Breast epithelium (tissue), 3 donors: ENCODE measurements at regions not wholly inside any gene's neighbourhood (a gene's known extent, or its start where the extent isn't known, plus 50 kb on each side); places are given as distances from the start of the nearest gene placed in this dataset.

ENCODE experiments used
- POLR2A ChIP-seq: fragments of 450-650 bp; IDR thresholded peaks from one replicate; pipeline ENCODE4 v1.6.1; 2016; ENCODE audit warnings: antibody characterized with exemption, mild to moderate bottlenecking, moderate library complexity
- TF ChIP-seq, protein P1 (sequence below), 3 donors: fragments of 450-650 bp; IDR thresholded peaks; one replicate each; pipeline ENCODE4 v1.5.1; 2016 to 2017; ENCODE audit warnings: antibody characterized with exemption in 3 of 3, mild to moderate bottlenecking in 3 of 3, moderate library complexity in 3 of 3

DNA sequence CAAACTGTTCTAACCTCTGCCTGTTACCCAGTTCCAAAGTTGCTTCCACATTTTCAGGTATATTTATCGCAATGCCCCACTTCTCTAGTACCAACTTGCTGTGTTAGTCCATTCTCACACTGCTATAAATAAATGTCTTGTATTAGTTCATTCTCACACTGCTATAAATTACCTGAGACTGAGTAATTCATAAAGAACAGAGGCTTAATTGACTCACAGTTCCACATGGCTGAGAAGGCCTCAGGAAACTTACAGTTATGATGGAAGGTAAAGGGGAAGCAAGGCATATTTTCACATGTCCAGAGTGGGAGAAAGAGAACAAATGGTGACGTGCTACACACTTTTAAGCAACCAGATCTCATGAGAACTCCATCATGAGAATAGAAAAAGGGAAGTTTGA is 130.4 kb upstream of the C11orf87 start:
- TF ChIP-seq, protein P1, sequence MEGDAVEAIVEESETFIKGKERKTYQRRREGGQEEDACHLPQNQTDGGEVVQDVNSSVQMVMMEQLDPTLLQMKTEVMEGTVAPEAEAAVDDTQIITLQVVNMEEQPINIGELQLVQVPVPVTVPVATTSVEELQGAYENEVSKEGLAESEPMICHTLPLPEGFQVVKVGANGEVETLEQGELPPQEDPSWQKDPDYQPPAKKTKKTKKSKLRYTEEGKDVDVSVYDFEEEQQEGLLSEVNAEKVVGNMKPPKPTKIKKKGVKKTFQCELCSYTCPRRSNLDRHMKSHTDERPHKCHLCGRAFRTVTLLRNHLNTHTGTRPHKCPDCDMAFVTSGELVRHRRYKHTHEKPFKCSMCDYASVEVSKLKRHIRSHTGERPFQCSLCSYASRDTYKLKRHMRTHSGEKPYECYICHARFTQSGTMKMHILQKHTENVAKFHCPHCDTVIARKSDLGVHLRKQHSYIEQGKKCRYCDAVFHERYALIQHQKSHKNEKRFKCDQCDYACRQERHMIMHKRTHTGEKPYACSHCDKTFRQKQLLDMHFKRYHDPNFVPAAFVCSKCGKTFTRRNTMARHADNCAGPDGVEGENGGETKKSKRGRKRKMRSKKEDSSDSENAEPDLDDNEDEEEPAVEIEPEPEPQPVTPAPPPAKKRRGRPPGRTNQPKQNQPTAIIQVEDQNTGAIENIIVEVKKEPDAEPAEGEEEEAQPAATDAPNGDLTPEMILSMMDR (IDR thresholded peaks at IDR 0.05) = no peak
- no peak for TF ChIP-seq POLR2A
